K562 (cell line): ENCODE measurements at regions not wholly inside any gene's neighbourhood (a gene's known extent, or its start where the extent isn't known, plus 50 kb on each side); places are given as distances from the start of the nearest gene placed in this dataset.

Source experiments
- ATAC-seq: fragments of 200-7000 bp; cut with Tn5 transposase; 3 replicates; pipeline ENCODE4 v1.9.1; 2020; ENCODE audit warnings: moderate library complexity
- BruUV-seq: library from RNA; stranded (reverse); fragments of 400-500 nt; replicated peaks from 2 replicates; lab custom pipeline; 2021; lab: Mats Ljungman, UMichigan
- CTCF ChIA-PET: fragments of 300-600 bp; formaldehyde crosslinking; extraction: SDS; loops from one replicate; lab custom pipeline; 2021; ENCODE audit warnings: low intra/inter-chr PET ratio; lab: Yijun Ruan, JAX
- POLR2A ChIA-PET: fragments of 300-600, 350-650 bp; sonication (Branson Sonifier 250); formaldehyde crosslinking; extraction: SDS; loops from one replicate; lab custom pipeline; 2021; ENCODE audit warnings: antibody characterized with exemption, inconsistent platforms; lab: Yijun Ruan, JAX
- DNase-seq, 4 experiments: peaks; one replicate each; pipeline versions ENCODE4 v3.0.0 to v3.0.0-alpha.2; 2011 to 2018; ENCODE audit warnings: low spot score in 3 of 4, mixed read lengths in 3 of 4; ENCODE audit errors: extremely low read depth in 1 of 4
- FAIRE-seq: peaks from 2 replicates; lab custom pipeline; 2011; peaks lifted over from hg19 to GRCh38; lab: Jason Lieb, UNC
- H2AFZ ChIP-seq: 2 replicates; pipeline ENCODE4 v1.6.0; 2011; ENCODE audit warnings: low read depth, low read length, control low read depth, inconsistent platforms
- H3K27ac ChIP-seq: fragments of 200-600 bp; 3 replicates; pipeline ENCODE4 v1.8.0; 2011; ENCODE audit warnings: low read depth, mild to moderate bottlenecking, control low read depth, inconsistent platforms, low read length, moderate library complexity, mixed read lengths; ENCODE audit errors: extremely low read depth
- H3K27me3 ChIP-seq, 2 experiments: fragments of 300-600 bp in 1 of 2; 2 replicates in 1 of 2; 3 replicates in 1 of 2; pipeline versions ENCODE4 v1.6.0 to v1.8.0; 2011; ENCODE audit warnings: inconsistent platforms in 2 of 2, low read length in 2 of 2, mild to moderate bottlenecking in 1 of 2, mixed read lengths in 1 of 2, moderate library complexity in 1 of 2; ENCODE audit not compliant: control insufficient read depth in 2 of 2, insufficient read depth in 2 of 2
- H3K36me3 ChIP-seq: fragments of 300-600 bp; 3 replicates; pipeline ENCODE4 v1.8.0; 2011; ENCODE audit warnings: mild to moderate bottlenecking, low read length, inconsistent platforms; ENCODE audit not compliant: control insufficient read depth, insufficient read depth
- H3K4me1 ChIP-seq, 2 experiments: fragments of 200-600 bp in 1 of 2; replicated peaks in 1 of 2; 2 replicates in 1 of 2; 3 replicates in 1 of 2; pipeline versions ENCODE4 v1.5.1 to v1.8.0; 2011; ENCODE audit warnings: inconsistent platforms in 2 of 2, low read length in 2 of 2, mild to moderate bottlenecking in 1 of 2, mixed read lengths in 1 of 2, moderate library complexity in 1 of 2; ENCODE audit not compliant: control insufficient read depth in 2 of 2, insufficient read depth in 2 of 2
- H3K4me2 ChIP-seq: 2 replicates; pipeline ENCODE4 v1.6.1; 2011; ENCODE audit warnings: low read length, control low read depth, inconsistent platforms, mixed read lengths; ENCODE audit not compliant: insufficient read depth
- H3K4me3 ChIP-seq: fragments of 200-600 bp; sonication (generic), shearing (Covaris generic); 2 replicates; pipeline ENCODE4 v1.5.1; 2016; ENCODE audit warnings: control low read depth, inconsistent platforms
- H3K79me2 ChIP-seq: fragments of 200-600 bp; 3 replicates; pipeline ENCODE4 v1.8.0; 2011; ENCODE audit warnings: low read length, inconsistent platforms; ENCODE audit not compliant: control insufficient read depth, insufficient read depth
- H3K9ac ChIP-seq, 2 experiments: 2 replicates each; pipeline versions ENCODE4 v1.6.0 to v1.6.1; 2011; ENCODE audit warnings: low read depth in 2 of 2, low read length in 2 of 2, control low read depth in 1 of 2, inconsistent platforms in 1 of 2, mild to moderate bottlenecking in 1 of 2, mixed read lengths in 1 of 2; ENCODE audit not compliant: insufficient read depth in 1 of 2
- H3K9me1 ChIP-seq: one replicate; pipeline ENCODE4 v1.6.0; 2011; ENCODE audit warnings: inconsistent platforms, mild to moderate bottlenecking, low read length, moderate library complexity; ENCODE audit not compliant: control insufficient read depth, insufficient read depth
- H3K9me3 ChIP-seq: replicated peaks from 2 replicates; pipeline ENCODE4 v1.5.1; 2011; ENCODE audit warnings: low read depth, low read length, inconsistent platforms; ENCODE audit not compliant: control insufficient read depth, insufficient read depth
- H4K20me1 ChIP-seq: replicated peaks from 2 replicates; pipeline ENCODE4 v1.6.1; 2011; ENCODE audit warnings: low read length, inconsistent platforms, mixed read lengths; ENCODE audit not compliant: control insufficient read depth, insufficient read depth
- ARNT ChIP-seq, 2 experiments: fragments of 450-650 bp; IDR thresholded peaks; 2 replicates each; pipeline ENCODE4 v1.6.1; 2016; ENCODE audit warnings: mild to moderate bottlenecking in 1 of 2
- ASH1L ChIP-seq: fragments of 450-650 bp; IDR thresholded peaks from 2 replicates; pipeline ENCODE4 v1.6.1; 2018; ENCODE audit warnings: borderline replicate concordance, mild to moderate bottlenecking, low read depth; ENCODE audit not compliant: partially characterized antibody
- FIP1L1 ChIP-seq: fragments of 200-400 bp; formaldehyde crosslinking; IDR thresholded peaks from 2 replicates; pipeline ENCODE4 v1.6.1; 2018; ENCODE audit warnings: mild to moderate bottlenecking, low read depth, low read length; ENCODE audit not compliant: poor library complexity, severe bottlenecking
- FOXA1 ChIP-seq: fragments of 450-650 bp; IDR thresholded peaks from 2 replicates; pipeline ENCODE4 v1.6.1; 2016; ENCODE audit warnings: mild to moderate bottlenecking, borderline replicate concordance
- KLF6 ChIP-seq: fragments of 250-450 bp; sonication (Bioruptor Pico); IDR thresholded peaks from 2 replicates; pipeline ENCODE4 v1.4.0; 2020; ENCODE audit warnings: mild to moderate bottlenecking, moderate library complexity, borderline replicate concordance
- NFE2L1 ChIP-seq: fragments of 450-650 bp; IDR thresholded peaks from 2 replicates; pipeline ENCODE4 v1.6.1; 2016; ENCODE audit warnings: missing genetic modification characterization, low read depth, mild to moderate bottlenecking, missing compliant biosample characterization, moderate library complexity, borderline replicate concordance
- NFXL1 ChIP-seq: fragments of 450-650 bp; formaldehyde crosslinking; IDR thresholded peaks from 2 replicates; pipeline ENCODE4 v1.4.0; 2021; ENCODE audit warnings: mild to moderate bottlenecking
- NONO ChIP-seq, 2 experiments: fragments of 200-400 bp in 1 of 2; fragments of 450-650 bp in 1 of 2; formaldehyde crosslinking in 1 of 2; IDR thresholded peaks; 2 replicates each; pipeline ENCODE4 v1.6.1; 2017; ENCODE audit warnings: low read depth in 2 of 2, mild to moderate bottlenecking in 2 of 2, moderate library complexity in 2 of 2, low read length in 1 of 2
- PHF20 ChIP-seq: fragments of 450-650 bp; IDR thresholded peaks from 2 replicates; pipeline ENCODE4 v1.6.1; 2018; ENCODE audit not compliant: partially characterized antibody
- POLR3A ChIP-seq: IDR thresholded peaks from 2 replicates; pipeline ENCODE4 v1.6.1; 2011; ENCODE audit warnings: borderline replicate concordance, mild to moderate bottlenecking, moderate library complexity; ENCODE audit not compliant: insufficient read length, insufficient read depth; ENCODE audit errors: extremely low read depth
- RFX1 ChIP-seq: fragments of 450-650 bp; IDR thresholded peaks from 2 replicates; pipeline ENCODE4 v1.6.1; 2016; ENCODE audit warnings: mild to moderate bottlenecking, moderate library complexity
- SIRT6 ChIP-seq: IDR thresholded peaks from one replicate; pipeline ENCODE4 v1.6.1; 2012; ENCODE audit warnings: low read depth, mild to moderate bottlenecking, control low read depth, inconsistent platforms, low read length, moderate library complexity
- TCFL5 ChIP-seq: fragments of 250-450 bp; sonication (Bioruptor Pico); conservative IDR thresholded peaks from 2 replicates; pipeline ENCODE4 v1.6.1; 2021; ENCODE audit warnings: mild to moderate bottlenecking, moderate library complexity, matching md5 sums
- ZFP30 ChIP-seq: fragments of 250-450 bp; sonication (Bioruptor Pico); IDR thresholded peaks from 2 replicates; pipeline ENCODE4 v1.8.0; 2022; ENCODE audit warnings: moderate library complexity, mild to moderate bottlenecking, inconsistent platforms, borderline replicate concordance
- WGBS: fragments of 100-300 bp; shearing (Covaris generic); methylation state at CpG from one replicate; pipeline ENCODE4 v1.1.6; 2016; ENCODE audit warnings: low coverage, mixed read lengths; ENCODE audit not compliant: insufficient coverage; ENCODE audit errors: missing lambda C conversion rate; 5-methylcytosine and 5-hydroxymethylcytosine counted together
- in situ Hi-C: fragments of 300-500 bp; cut with MboI; formaldehyde crosslinking; loops from 4 replicates; pipeline ENCODE4 v1.15.0; 2018; ENCODE audit warnings: inconsistent platforms, mixed read lengths
- intact Hi-C: fragments of 100-400 bp; cut with micrococcal nuclease; formaldehyde crosslinking; loops from 2 replicates; pipeline ENCODE4 v1.14.2; 2022

DNA sequence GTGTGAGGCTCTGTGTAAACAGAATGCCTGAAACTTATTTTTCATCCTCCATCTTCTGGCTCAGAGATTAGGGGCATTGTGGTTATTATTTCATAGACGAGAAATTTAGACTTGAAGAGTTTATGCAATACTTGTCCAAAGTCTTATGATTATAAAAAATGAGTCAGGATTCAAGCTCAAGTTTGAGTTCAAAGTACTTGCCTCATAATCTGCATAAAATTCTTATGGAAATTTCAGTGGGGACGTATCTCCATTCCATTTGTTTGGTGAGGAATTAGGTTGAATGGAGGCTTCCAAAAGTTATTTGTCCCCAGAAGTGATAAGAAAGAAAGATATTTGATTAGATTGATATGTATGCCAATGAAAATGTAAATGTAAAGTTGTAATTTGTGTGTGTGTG lies 93.7 kb upstream of the CLVS2 start (continued):
- no peak for TF ChIP-seq NFE2L1 (tag)
- no peak for TF ChIP-seq NONO (IDR thresholded peaks at IDR 0.05; ENCODE audit: low read depth in 2 of 2, low read length in 1 of 2)
- TF ChIP-seq RFX1, result no peak
- no peak for TF ChIP-seq PHF20
- no peak for TF ChIP-seq SIRT6
- no peak for TF ChIP-seq KLF6 (CRISPR knock-in tag)
- TF ChIP-seq FIP1L1, result no peak
- no peak for TF ChIP-seq ZFP30
- TF ChIP-seq TCFL5 (CRISPR knock-in tag), result no peak
- no peak for TF ChIP-seq NFXL1

DNA sequence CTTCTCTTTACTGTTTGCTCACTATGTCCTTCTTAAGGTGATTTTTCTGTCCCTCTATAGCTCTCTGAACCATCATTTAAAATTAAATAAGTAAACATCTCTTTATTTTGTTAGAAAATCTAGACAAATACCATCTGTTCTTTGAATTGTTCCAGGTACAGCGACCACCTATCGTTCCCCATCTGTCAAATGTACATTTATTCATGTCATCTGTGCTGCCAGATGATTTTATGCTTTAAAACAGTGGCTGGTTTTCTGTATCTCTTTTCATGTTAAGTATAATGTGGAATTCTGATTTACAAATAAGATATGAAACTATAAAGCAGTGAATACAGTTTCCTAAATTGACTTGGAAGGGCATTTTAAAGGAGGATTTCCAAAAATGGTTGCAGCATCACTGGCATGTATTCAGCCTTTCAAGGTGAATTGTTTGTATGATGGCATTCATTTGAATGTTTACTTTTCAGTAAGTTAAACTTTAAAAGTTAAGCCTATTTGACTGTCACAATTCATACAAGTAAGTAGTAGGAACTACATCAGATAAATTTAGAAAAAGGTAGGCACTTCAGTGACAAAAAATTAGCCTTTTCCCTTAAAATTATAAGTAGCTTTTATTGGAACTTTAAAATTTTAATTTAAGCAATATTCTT lies 92.6 kb upstream of the CLVS2 start:
- TF ChIP-seq ASH1L, result no peak
- TF ChIP-seq ARNT (IDR thresholded peaks at IDR 0.05), result no peak
- no peak for TF ChIP-seq FOXA1
- no peak for TF ChIP-seq POLR3A
- WGBS, result 0% methylated on average over 2 of the region's 2 CpGs
- Histone ChIP-seq H2AFZ (no peak overlapping the region), H3K79me2 (no peaks in the 10 kb centered on the region), H3K9ac (no peak overlapping the region), H4K20me1 (no peaks in the 10 kb centered on the region), H3K4me1 (no peaks in the 10 kb centered on the region), H3K4me2 (no peak overlapping the region), H3K36me3 (no peaks in the 10 kb centered on the region), H3K9me3 (no peaks in the 10 kb centered on the region), H3K27ac (no peak overlapping the region), H3K27me3 (no peaks in the 10 kb centered on the region), H3K4me3 (no peak overlapping the region), H3K9me1 (no peaks in the 10 kb centered on the region)
- intact Hi-C loops (no loop called here), in situ Hi-C loops (no loop called here)
- no peak for DNase-seq
- no peak for FAIRE-seq
- CTCF ChIA-PET, result no interaction called here
- POLR2A ChIA-PET, result no interaction called here
- no peak for ATAC-seq
- no TSS peak for BruUV-seq
